ENCODE measurements at regions not wholly inside any gene's neighbourhood (a gene's known extent, or its start where the extent isn't known, plus 50 kb on each side); places are given as distances from the start of the nearest gene placed in this dataset.

- TF ChIP-seq ZBTB37 (CRISPR knock-in tag; IDR thresholded peaks at IDR 0.05) (no peak), IRF2 (CRISPR knock-in tag; IDR thresholded peaks at IDR 0.05) (no peak), NBN (conservative IDR thresholded peaks at IDR 0.05) (no peak), RELA (CRISPR knock-in tag; IDR thresholded peaks at IDR 0.05) (no peak), SKI (IDR thresholded peaks at IDR 0.05; ENCODE audit: partially characterized antibody) (no peak)
These were observed 487.7 kb downstream of the MAT2B start (continued) for GRCh38 chr5:163993126-163993525.

DNA sequence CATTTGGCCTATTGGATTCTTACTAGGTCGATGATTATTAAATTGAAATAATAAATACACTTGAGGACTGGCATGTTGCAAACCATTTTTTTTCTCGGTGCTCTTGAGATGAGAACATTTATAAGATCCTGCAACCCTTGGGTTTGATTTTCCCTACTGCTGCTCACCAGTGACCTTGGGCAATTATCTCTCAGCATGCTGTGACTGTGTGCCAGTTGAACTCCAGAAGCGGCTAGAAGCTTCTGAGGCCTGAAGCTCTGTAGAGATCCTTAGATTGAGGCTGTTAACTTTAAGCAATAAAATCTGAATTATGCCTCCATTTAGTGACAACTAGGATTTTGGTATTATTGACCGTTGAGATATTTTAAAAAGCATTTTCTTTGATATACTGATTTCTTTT is 489.8 kb downstream of the MAT2B start:
- intact Hi-C loops (cut with micrococcal nuclease; ENCODE audit: unreplicated experiment) (no loop called here), in situ Hi-C loops (cut with HindIII; ENCODE audit: extremely low pct_ligation_motif_present, low pct_unique_long_range_greater_than_20kb) (no loop called here)
- DNase-seq (ENCODE audit: low spot score) (no peak), ATAC-seq (no peak), FAIRE-seq (no peak)
- Histone ChIP-seq H2AFZ (ENCODE audit: low read length) (no peak overlapping the region), H3K9ac (ENCODE audit: insufficient read depth, low read depth, low read length) (no peak overlapping the region), H3K27ac (ENCODE audit: extremely low read length, insufficient read depth, low read length) (no peak overlapping the region), H3K4me1 (ENCODE audit: insufficient read depth, low read length) (no peaks in the 10 kb centered on the region), H3K4me3 (replicated peaks in 1 of 3; ENCODE audit: insufficient read depth in 1 of 3, low read depth in 2 of 3, low read length in 3 of 3) (no peak overlapping the region), H3K79me2 (ENCODE audit: insufficient read depth, low read length) (no peaks in the 10 kb centered on the region), H3K36me3 (replicated peaks in 1 of 2; ENCODE audit: control insufficient read depth in 1 of 2, insufficient read depth in 2 of 2, low read length in 2 of 2) (no peaks in the 10 kb centered on the region), H3K27me3 (ENCODE audit: control insufficient read depth in 1 of 2, insufficient read depth in 2 of 2, low read length in 2 of 2) (no peaks in the 10 kb centered on the region), H3K9me3 (ENCODE audit: low read length) (no peaks in the 10 kb centered on the region), H4K20me1 (ENCODE audit: insufficient read depth, low read length) (no peaks in the 10 kb centered on the region), H3K4me2 (ENCODE audit: low read depth, low read length) (no peak overlapping the region)
- 1% methylated on average over 4 of the region's 4 CpGs for WGBS (ENCODE audit: low lambda C conversion rate)
- CTCF ChIA-PET (ENCODE audit: low intra/inter-chr PET ratio, low total read pairs), result no interaction called here
- POLR2A ChIA-PET, result no interaction called here
- BruUV-seq (replicated peaks), result no TSS peak
- TF ChIP-seq, protein P1, sequence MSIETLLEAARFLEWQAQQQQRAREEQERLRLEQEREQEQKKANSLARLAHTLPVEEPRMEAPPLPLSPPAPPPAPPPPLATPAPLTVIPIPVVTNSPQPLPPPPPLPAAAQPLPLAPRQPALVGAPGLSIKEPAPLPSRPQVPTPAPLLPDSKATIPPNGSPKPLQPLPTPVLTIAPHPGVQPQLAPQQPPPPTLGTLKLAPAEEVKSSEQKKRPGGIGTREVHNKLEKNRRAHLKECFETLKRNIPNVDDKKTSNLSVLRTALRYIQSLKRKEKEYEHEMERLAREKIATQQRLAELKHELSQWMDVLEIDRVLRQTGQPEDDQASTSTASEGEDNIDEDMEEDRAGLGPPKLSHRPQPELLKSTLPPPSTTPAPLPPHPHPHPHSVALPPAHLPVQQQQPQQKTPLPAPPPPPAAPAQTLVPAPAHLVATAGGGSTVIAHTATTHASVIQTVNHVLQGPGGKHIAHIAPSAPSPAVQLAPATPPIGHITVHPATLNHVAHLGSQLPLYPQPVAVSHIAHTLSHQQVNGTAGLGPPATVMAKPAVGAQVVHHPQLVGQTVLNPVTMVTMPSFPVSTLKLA (IDR thresholded peaks at IDR 0.05), result no peak
- no peak for TF ChIP-seq CCAR2 (optimal IDR thresholded peaks at IDR 0.05; ENCODE audit: low read depth, low read length)
- TF ChIP-seq ETS1 (CRISPR knock-in tag; IDR thresholded peaks at IDR 0.05), result no peak
